ENCODE measurements at regions not wholly inside any gene's neighbourhood (a gene's known extent, or its start where the extent isn't known, plus 50 kb on each side); places are given as distances from the start of the nearest gene placed in this dataset.

GRCh38 chr2:239893236-239893515 lies 132.0 kb downstream of the NDUFA10 start:
- Mint-ChIP-seq H3K4me1 (ENCODE audit: low read depth) (no peaks in the 10 kb centered on the region), H3K27me3 (peaks cover 6% of the 10 kb centered on the region), H3K4me3 (no peak overlapping the region), H3K36me3 (ENCODE audit: low read depth) (no peaks in the 10 kb centered on the region), H3K9me3 (no peaks in the 10 kb centered on the region), H3K27ac (no peak overlapping the region)
- peaks cover 0 to 5% of the 10 kb centered on the region in 2 experiments for H3K27me3 ChIP-seq (ENCODE audit: control insufficient read depth in 1 of 2, insufficient read depth in 2 of 2, low read length in 2 of 2)
- POLR2A ChIA-PET: no interaction called here
- TF ChIP-seq, protein P1, sequence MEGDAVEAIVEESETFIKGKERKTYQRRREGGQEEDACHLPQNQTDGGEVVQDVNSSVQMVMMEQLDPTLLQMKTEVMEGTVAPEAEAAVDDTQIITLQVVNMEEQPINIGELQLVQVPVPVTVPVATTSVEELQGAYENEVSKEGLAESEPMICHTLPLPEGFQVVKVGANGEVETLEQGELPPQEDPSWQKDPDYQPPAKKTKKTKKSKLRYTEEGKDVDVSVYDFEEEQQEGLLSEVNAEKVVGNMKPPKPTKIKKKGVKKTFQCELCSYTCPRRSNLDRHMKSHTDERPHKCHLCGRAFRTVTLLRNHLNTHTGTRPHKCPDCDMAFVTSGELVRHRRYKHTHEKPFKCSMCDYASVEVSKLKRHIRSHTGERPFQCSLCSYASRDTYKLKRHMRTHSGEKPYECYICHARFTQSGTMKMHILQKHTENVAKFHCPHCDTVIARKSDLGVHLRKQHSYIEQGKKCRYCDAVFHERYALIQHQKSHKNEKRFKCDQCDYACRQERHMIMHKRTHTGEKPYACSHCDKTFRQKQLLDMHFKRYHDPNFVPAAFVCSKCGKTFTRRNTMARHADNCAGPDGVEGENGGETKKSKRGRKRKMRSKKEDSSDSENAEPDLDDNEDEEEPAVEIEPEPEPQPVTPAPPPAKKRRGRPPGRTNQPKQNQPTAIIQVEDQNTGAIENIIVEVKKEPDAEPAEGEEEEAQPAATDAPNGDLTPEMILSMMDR (IDR thresholded peaks at IDR 0.05): no peak
- CTCF ChIA-PET: no interaction called here
- H3K4me3 ChIP-seq (ENCODE audit: low read length): no peak overlapping the region
- H3K9me3 ChIP-seq (ENCODE audit: control insufficient read depth in 1 of 2, insufficient read depth in 1 of 2, low read length in 2 of 2): peaks cover 0 to 9% of the 10 kb centered on the region in 2 experiments
- intact Hi-C loops (cut with DNase I, micrococcal nuclease): no loop called here
- no peak for DNase-seq
- no peak for ATAC-seq (ENCODE audit: poor library complexity)
- H3K27ac ChIP-seq (ENCODE audit: low read depth in 1 of 2, low read length in 2 of 2): no peak overlapping the region
- no peaks in the 10 kb centered on the region for H3K36me3 ChIP-seq (ENCODE audit: insufficient read depth, low read length)
- no peaks in the 10 kb centered on the region for H3K4me1 ChIP-seq (ENCODE audit: insufficient read depth, low read length)

- POLR2A ChIA-PET: no interaction called here
These were observed 132.5 kb downstream of the NDUFA10 start for GRCh38 chr2:239892441-239893235.

GRCh38 chr2:239891698-239892097 lies 133.4 kb downstream of the NDUFA10 start:
- TF ChIP-seq, protein P1 (IDR thresholded peaks at IDR 0.05): no peak
- peaks cover 0 to 3% of the 10 kb centered on the region in 2 experiments for H3K9me3 ChIP-seq (ENCODE audit: control insufficient read depth in 1 of 2, insufficient read depth in 1 of 2, low read length in 2 of 2)
- ChIA-PET CTCF (no interaction called here), POLR2A (no interaction called here)
- peaks cover 2% of the 10 kb centered on the region for H3K9me3 Mint-ChIP-seq
- H3K4me1 Mint-ChIP-seq (ENCODE audit: low read depth): no peaks in the 10 kb centered on the region
- no peaks in the 10 kb centered on the region for H3K4me1 ChIP-seq (ENCODE audit: insufficient read depth, low read length)
- peaks cover 0 to 5% of the 10 kb centered on the region in 2 experiments for H3K27me3 ChIP-seq (ENCODE audit: control insufficient read depth in 1 of 2, insufficient read depth in 2 of 2, low read length in 2 of 2)
- ATAC-seq (ENCODE audit: poor library complexity) (no peak), DNase-seq (no peak)
- peaks cover 6% of the 10 kb centered on the region for H3K27me3 Mint-ChIP-seq
- H3K4me3 ChIP-seq (ENCODE audit: low read length): no peak overlapping the region
- H3K36me3 Mint-ChIP-seq (ENCODE audit: low read depth): no peaks in the 10 kb centered on the region
- H3K27ac ChIP-seq (ENCODE audit: low read depth in 1 of 2, low read length in 2 of 2): no peak overlapping the region
- no peak overlapping the region for H3K27ac Mint-ChIP-seq
- intact Hi-C loops (cut with DNase I, micrococcal nuclease): no loop called here
- no peak overlapping the region for H3K4me3 Mint-ChIP-seq
- H3K36me3 ChIP-seq (ENCODE audit: insufficient read depth, low read length): no peaks in the 10 kb centered on the region

More at GRCh38 chr2:239892441-239893235, 132.5 kb downstream of the NDUFA10 start:
- ATAC-seq (ENCODE audit: poor library complexity): no peak
- no peak overlapping the region for H3K27ac Mint-ChIP-seq
- H3K4me1 Mint-ChIP-seq (ENCODE audit: low read depth): no peaks in the 10 kb centered on the region
- Histone ChIP-seq H3K27ac (ENCODE audit: low read depth in 1 of 2, low read length in 2 of 2) (no peak overlapping the region), H3K27me3 (ENCODE audit: control insufficient read depth in 1 of 2, insufficient read depth in 2 of 2, low read length in 2 of 2) (peaks cover 0 to 5% of the 10 kb centered on the region in 2 experiments), H3K9me3 (ENCODE audit: control insufficient read depth in 1 of 2, insufficient read depth in 1 of 2, low read length in 2 of 2) (peaks cover 0 to 6% of the 10 kb centered on the region in 2 experiments), H3K4me3 (ENCODE audit: low read length) (no peak overlapping the region), H3K36me3 (ENCODE audit: insufficient read depth, low read length) (no peaks in the 10 kb centered on the region), H3K4me1 (ENCODE audit: insufficient read depth, low read length) (no peaks in the 10 kb centered on the region)
- no peak overlapping the region for H3K4me3 Mint-ChIP-seq
- no peak for DNase-seq
- H3K9me3 Mint-ChIP-seq: no peaks in the 10 kb centered on the region
- peaks cover 6% of the 10 kb centered on the region for H3K27me3 Mint-ChIP-seq
- intact Hi-C loops (cut with DNase I, micrococcal nuclease): no loop called here
- no peaks in the 10 kb centered on the region for H3K36me3 Mint-ChIP-seq (ENCODE audit: low read depth)
- TF ChIP-seq, protein P1 (IDR thresholded peaks at IDR 0.05): no peak
- CTCF ChIA-PET: no interaction called here
